ENCODE measurements at regions not wholly inside any gene's neighbourhood (a gene's known extent, or its start where the extent isn't known, plus 50 kb on each side); places are given as distances from the start of the nearest gene placed in this dataset.
A peak's percentile ranks its signal among the peaks of the same experiment; 100 is the strongest.
"Not testable (repeated sequence)": the region's sequence is repeated elsewhere in the genome, so short reads cannot be mapped to it uniquely, and the experiment has no call there.

DNA sequence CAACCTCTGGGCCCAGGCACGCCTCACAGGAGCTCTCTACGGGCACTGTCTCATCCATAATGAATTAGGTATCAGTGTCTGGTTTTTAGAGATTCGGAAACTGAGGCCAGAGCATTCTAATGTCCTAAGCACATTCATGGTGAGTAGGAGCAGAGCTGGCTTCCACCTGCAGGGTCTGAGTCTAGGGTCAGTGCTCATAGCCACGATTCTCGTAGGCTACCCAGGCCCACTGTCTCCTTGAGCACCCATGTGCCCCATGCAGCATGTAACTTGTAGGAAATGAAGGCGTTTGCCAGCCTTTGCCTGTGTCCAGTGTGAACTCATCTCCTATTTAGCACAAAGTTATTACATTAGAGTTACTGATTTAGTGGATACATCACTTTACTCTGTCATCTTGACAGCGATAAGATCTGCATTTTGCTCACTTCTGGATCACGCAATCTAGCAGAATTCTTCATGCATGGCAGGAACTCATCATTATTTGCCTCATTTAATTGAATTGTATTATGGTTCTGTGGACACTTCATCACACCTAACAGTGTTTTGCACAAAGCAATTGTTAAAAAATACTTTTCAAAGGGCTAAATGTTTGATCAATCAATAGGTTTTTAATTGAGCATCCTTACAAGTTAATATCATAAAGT lies 205.3 kb upstream of the SULF2 start:
- H3K36me3 Mint-ChIP-seq (ENCODE audit: low read depth) = peaks cover 6% of the 10 kb centered on the region
- H3K4me1 Mint-ChIP-seq = peaks cover 7% of the 10 kb centered on the region
- H3K27ac Mint-ChIP-seq (ENCODE audit: unreplicated experiment) = no peak overlapping the region
- peaks cover 6% of the 10 kb centered on the region for H3K9me3 Mint-ChIP-seq
- H3K4me3 Mint-ChIP-seq = no peak overlapping the region
- no peak for TF ChIP-seq CTCF (conservative IDR thresholded peaks at IDR 0.05)
- H3K27me3 Mint-ChIP-seq (ENCODE audit: low read depth) = no peaks in the 10 kb centered on the region
- no peak for DNase-seq (ENCODE audit: low read depth, low spot score)

DNA sequence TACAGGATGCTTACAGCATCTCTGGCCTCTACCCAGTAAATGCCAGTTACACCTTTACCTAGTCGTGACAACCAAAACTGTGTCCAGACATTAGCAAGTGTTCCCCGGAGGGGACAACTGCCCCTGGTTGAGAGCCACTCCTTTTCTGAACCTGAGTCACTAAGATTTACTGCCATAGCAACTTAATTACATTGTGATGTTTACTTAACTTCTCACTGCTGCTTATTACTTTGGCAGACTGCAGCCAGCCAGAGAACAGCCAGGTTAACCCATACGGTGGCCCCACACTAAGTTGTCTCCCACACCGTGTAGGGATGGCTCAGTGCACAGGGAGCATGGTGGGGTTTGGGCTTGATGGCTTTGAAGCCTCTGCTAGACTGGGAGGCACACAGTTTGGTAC lies 204.7 kb upstream of the SULF2 start:
- Mint-ChIP-seq H3K4me1 (peaks cover 7% of the 10 kb centered on the region), H3K27me3 (ENCODE audit: low read depth) (peaks cover 3% of the 10 kb centered on the region), H3K27ac (ENCODE audit: unreplicated experiment) (peak overlapping the region; percentile 64), H3K4me3 (no peak overlapping the region), H3K36me3 (ENCODE audit: low read depth) (peaks cover 6% of the 10 kb centered on the region), H3K9me3 (peaks cover 6% of the 10 kb centered on the region)
- DNase-seq (ENCODE audit: low read depth, low spot score) = no peak
- no peak for TF ChIP-seq CTCF (conservative IDR thresholded peaks at IDR 0.05)

DNA sequence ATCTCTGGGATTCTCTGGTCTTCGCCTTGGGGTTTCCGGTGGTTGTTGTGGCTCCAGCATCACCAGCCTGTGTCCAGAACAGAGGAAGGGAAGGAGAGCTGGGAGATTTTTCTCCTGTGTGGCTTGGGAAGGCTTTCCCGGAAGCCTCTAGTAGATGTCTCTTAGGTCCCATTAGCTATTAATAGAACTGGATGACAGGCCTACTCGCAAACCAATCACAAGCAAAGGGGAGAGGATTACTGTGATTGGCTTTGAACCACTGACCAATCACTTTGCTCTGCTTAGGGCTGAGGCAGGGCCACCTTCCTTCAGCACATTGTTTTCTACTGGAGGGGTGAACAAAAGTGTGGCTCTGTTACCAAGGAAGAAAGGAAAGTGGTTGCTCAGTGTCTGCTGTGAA lies 203.4 kb upstream of the SULF2 start:
- peaks cover 6% of the 10 kb centered on the region for H3K36me3 Mint-ChIP-seq (ENCODE audit: low read depth)
- DNase-seq (ENCODE audit: low read depth, low spot score) = no peak
- H3K4me3 Mint-ChIP-seq = no peak overlapping the region
- peaks cover 11% of the 10 kb centered on the region for H3K4me1 Mint-ChIP-seq
- H3K9me3 Mint-ChIP-seq = peaks cover 6% of the 10 kb centered on the region
- no peak overlapping the region for H3K27ac Mint-ChIP-seq (ENCODE audit: unreplicated experiment)
- peaks cover 6% of the 10 kb centered on the region for H3K27me3 Mint-ChIP-seq (ENCODE audit: low read depth)
- TF ChIP-seq CTCF (conservative IDR thresholded peaks at IDR 0.05) = no peak

DNA sequence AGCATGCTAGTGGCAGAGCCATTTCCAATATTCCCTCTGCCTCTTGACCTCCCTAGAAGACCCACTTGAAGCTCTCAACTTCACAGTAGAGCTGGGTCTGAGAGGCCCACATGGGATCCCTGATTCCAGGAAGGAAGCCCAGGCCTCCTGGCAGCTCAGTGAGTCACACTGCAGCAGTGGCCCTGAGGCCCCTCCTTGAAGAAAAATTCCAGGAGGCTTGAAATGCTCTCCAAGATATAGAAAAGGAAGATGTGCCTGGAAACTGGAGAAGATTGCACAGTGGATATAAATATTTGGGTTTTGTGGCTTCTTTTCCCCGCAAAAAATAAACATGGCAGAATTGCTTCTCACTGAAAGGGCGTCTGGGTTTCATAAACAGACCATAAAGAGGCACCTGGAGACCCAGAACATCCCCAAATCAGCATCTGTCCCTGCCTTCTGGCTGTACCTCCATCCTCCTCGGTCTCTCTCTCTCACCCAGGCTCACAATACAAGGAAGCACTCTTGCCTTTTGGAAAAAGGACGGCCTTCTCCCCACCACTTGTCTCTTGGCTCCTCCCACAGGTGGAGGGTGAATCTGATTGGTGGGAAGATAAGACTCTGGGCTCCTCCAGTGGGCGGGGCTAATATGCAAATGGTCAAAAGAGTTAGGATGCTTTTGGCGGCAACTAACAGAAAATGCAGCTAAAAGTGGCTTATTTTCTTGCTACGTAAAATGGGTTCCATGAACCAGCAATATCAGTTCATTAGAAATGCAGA lies 200.0 kb upstream of the SULF2 start:
- H3K27ac Mint-ChIP-seq (ENCODE audit: unreplicated experiment) = no peak overlapping the region
- H3K27me3 Mint-ChIP-seq (ENCODE audit: low read depth) = peaks cover 6% of the 10 kb centered on the region
- TF ChIP-seq CTCF (conservative IDR thresholded peaks at IDR 0.05) = no peak
- no peak overlapping the region for H3K4me3 Mint-ChIP-seq
- no peak for DNase-seq (ENCODE audit: low read depth, low spot score)
- H3K4me1 Mint-ChIP-seq = peaks cover 30% of the 10 kb centered on the region
- no peaks in the 10 kb centered on the region for H3K36me3 Mint-ChIP-seq (ENCODE audit: low read depth)
- peaks cover 3% of the 10 kb centered on the region for H3K9me3 Mint-ChIP-seq

DNA sequence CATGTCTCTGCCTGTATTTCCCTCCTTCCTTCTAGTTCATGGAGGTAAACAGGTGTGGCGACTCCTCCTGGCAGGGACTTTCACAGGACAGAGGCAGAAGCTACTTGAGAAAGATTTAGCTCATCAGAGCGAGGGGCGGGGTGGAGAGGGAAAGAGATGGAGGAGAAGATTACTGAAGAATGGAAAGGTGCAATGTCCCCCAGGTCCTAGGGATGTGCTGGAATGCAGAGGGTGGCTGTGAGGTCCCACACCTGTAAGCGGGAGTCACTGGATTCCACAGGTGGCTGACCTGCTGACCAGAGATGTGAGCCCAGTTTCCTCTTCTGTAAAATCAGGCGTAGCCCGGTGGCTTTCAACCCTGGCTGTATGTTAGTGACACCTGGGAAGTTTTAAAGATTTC lies 199.2 kb upstream of the SULF2 start:
- Mint-ChIP-seq H3K36me3 (ENCODE audit: low read depth) (no peaks in the 10 kb centered on the region), H3K4me3 (no peak overlapping the region), H3K27me3 (ENCODE audit: low read depth) (peaks cover 6% of the 10 kb centered on the region), H3K4me1 (peaks cover 38% of the 10 kb centered on the region), H3K27ac (ENCODE audit: unreplicated experiment) (no peak overlapping the region), H3K9me3 (peaks cover 3% of the 10 kb centered on the region)
- DNase-seq (ENCODE audit: low read depth, low spot score) = no peak
- TF ChIP-seq CTCF (conservative IDR thresholded peaks at IDR 0.05) = no peak

GRCh38 chr20:47983642-47984041 lies 198.4 kb upstream of the SULF2 start:
- Mint-ChIP-seq H3K27me3 (ENCODE audit: low read depth) (peaks cover 12% of the 10 kb centered on the region), H3K4me3 (peak overlapping the region; percentile 8), H3K4me1 (peaks cover 45% of the 10 kb centered on the region)
- H3K27ac Mint-ChIP-seq (ENCODE audit: unreplicated experiment); H3K36me3 Mint-ChIP-seq (ENCODE audit: low read depth); DNase-seq (ENCODE audit: low read depth, low spot score); H3K9me3 Mint-ChIP-seq: not testable (repeated sequence)
